HG02623 (cell line): ENCODE measurements at regions not wholly inside any gene's neighbourhood (a gene's known extent, or its start where the extent isn't known, plus 50 kb on each side); places are given as distances from the start of the nearest gene placed in this dataset.
A peak's percentile ranks its signal among the peaks of the same experiment; 100 is the strongest.

Source experiments
- ATAC-seq: cut with Tn5 transposase; IDR thresholded peaks from one replicate; pipeline ENCODE4 v1.9.1; 2021; ENCODE audit warnings: moderate library complexity; ENCODE audit not compliant: unreplicated experiment

GRCh38 chr3:107428051-107428858 lies 51.0 kb downstream of the CCDC54 start:
- ATAC-seq: no peak

- peak; percentile 53 for ATAC-seq
Observed at GRCh38 chr3:107429320-107430181, 52.3 kb downstream of the CCDC54 start.

- no peak for ATAC-seq
Observed at GRCh38 chr3:107430214-107430995, 53.2 kb downstream of the CCDC54 start.

- no peak for ATAC-seq
Observed at GRCh38 chr3:107430996-107431245, 53.7 kb downstream of the CCDC54 start.

- ATAC-seq: peak; percentile 50
Observed at GRCh38 chr3:107431246-107432012, 54.2 kb downstream of the CCDC54 start.

DNA sequence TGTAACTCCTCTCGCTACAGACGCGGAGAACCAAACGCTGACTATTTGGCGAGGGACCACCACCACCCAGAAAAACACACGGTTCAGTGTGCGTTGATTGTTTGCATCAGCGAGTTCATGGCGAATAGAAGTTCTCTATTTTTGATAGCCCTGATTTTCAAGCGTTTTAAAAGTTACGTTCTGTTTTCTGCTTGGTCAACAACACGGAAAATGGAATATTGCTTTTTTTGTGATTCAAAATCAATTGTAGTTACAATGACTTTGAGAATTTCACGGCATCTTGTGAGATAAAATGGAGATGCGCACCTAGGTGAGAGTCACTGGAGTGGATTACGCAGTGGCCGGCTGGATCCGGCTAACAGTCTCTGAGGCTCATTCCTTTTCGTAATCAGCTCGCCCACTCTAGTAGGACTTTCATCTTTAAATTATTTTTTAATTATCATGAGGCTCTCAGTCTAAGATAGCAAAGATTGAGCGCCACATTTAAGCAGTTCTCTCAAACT lies 54.8 kb downstream of the CCDC54 start:
- ATAC-seq: no peak

DNA sequence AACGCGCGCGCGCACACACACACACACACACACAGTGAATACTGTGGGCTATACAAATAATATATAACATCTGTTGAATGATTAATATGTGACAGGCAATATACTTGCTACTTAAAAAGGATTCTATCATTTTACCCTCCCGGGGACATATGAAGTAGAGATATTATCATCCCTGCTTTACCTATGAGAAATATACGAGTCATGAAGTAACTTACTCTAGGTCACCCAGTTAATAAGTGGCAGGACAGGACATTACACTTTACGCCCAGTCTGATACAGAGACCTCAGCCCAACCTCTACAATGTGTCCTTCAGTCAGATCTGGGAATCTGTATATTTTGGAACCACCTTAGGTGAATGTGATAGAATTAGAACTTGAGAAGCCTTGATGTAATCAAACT lies 55.4 kb downstream of the CCDC54 start:
- ATAC-seq: no peak

DNA sequence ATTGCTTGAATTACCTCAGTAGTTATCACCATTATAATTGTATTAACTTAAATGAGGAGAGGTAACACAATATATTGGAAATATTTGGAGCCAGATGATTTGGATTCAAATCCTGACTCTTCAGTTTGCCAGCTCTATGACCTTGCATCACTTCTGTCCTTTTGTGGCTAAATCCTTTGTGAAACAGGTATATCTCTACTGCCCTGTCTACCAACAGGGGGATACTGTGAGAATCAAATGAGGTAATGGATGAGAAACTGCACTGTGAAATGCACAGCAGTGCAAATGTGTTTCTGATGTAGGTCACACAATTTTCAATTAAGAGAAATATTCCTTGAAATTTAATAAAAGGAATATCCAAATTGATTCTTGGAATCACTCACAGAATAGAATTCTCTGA lies 58.8 kb downstream of the CCDC54 start:
- ATAC-seq: no peak

DNA sequence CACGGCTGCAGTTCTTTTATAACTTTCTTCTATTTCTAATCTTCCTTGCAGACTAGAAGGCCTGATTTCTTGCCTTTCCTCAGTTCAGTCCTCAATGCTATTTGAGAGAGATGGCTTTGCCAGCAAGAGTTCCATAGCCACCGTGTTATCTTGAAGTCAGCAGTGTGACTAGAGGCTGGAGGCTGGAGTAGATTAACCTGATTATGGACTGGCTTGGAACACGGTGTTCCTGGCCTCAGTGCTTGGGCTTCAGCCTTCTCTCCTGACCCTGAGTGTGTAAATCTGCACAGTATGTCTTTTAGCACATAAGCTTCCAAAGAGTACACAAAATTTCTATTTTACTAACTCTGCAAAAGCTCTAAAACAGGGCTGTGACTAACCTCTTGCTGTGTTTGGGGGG lies 61.4 kb downstream of the CCDC54 start:
- ATAC-seq: no peak

DNA sequence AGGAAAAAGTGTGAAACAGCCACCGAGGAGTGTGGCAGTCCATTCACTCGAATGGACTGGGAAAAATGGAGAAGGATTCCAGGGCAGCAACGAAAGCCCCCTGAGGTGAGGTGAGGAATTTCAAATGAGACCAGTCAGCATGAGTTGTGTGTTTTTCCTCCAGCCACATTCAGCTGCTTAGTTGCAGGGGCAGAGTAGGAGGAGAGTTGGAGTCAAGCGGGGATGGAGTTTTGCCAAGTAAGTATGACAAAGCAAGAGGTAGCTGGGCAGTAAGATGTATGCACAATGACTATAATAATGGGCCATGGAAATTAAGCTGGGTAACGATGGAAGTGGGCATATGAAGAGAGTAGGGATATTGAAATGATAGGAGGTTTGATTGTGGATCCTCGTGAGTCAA lies 64.4 kb downstream of the CCDC54 start:
- ATAC-seq: no peak

DNA sequence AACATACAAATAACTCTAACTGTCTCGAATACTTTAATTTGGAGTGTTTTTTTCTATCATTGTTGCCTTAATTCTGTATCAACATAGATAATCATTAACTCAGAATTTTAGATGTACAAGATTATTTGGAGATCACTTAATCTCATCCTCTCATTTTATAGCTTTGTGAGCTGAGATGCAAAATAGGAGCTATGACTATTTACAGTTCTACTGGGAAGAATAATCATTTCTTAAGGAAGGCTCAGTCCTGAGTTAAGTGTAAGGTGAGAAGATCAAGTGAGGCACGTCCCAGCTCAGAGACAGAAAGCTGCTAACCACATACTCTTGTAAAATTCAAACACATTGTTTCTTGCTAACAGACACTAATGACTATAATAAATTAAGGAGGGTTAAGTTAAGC lies 66.2 kb downstream of the CCDC54 start:
- no peak for ATAC-seq

GRCh38 chr3:107446706-107447105 lies 69.5 kb downstream of the CCDC54 start:
- ATAC-seq: no peak

GRCh38 chr3:107450254-107450893 lies 72.4 kb upstream of the BBX start:
- ATAC-seq: no peak

DNA sequence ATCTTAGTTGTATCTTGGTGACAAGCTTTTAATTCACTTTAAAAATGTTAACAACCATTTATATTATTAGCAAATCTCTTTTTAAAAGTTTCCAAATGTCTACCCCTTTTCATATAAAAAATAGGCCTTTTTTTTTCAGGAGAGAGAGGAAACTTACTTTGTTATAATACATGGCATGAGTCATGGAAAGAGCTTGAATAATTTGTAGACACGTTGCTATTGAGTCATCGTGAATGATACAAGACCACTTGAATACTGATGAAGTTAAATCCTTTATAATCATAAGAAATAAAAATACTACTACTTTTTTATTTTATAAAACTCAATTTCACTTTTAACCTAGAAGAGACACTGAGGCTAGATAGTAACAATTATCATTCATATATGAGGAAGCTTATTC lies 70.3 kb upstream of the BBX start:
- ATAC-seq: no peak

GRCh38 chr3:107453504-107453903 lies 69.3 kb upstream of the BBX start:
- ATAC-seq: no peak

DNA sequence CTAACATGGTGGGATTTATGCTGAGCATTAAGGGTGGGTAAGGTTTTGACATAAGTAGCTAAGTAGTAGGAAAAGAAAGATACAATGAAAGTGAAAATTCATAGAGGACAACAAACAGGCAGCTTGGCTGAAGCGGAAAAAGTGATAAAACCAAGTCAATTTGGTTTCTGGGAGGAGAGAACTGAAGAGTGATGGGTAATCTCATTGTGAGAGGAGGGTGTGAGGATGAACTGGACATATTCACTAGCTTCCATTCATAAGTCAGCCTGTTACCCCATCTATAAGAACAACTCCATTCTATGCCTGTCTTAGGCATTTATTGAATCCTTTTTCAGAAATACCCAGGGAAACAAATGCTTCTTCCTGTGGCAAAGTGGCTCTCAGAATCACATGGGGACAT lies 67.1 kb upstream of the BBX start:
- ATAC-seq: no peak

- no peak for ATAC-seq
Observed at GRCh38 chr3:107456501-107456900, 66.3 kb upstream of the BBX start.

DNA sequence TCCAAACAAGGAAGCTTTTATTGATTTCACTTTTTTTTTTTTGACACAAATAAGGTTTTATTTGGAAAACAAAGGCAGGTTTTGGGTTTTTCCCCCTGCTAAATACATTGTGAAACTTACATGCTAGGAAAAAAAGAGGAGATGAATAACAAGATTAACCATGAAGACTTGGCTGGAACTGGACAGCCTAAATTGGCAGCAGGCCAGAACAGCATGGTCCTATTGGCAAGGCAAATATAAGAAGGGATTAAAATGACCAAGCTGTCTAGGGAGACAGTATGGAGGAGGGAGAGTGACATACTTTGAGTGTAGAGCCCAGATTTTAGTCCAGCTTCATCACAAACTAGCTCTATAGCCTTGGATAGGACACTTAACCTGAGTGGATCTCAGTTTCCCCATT lies 63.9 kb upstream of the BBX start:
- no peak for ATAC-seq

DNA sequence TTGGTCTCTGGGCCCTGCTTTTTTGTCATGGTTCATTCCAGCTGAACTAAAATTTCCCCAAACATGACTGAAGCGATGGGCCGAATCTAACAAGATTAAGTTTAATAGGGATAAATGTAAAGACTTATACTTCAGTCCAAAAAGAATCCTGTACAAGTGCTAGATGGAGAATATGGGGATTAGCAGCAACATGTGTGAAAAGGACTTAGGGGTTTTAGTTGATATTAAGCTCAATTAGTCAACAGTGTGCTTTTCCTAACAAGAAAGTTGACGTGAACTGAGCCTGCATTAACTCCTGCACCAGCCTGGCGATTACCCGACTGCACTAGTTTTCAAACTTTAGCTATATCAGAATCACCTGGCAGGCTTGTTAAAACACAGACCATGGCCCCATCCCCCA lies 61.0 kb upstream of the BBX start:
- ATAC-seq: no peak

GRCh38 chr3:107464037-107464436 lies 58.7 kb upstream of the BBX start:
- ATAC-seq: no peak
